GM21515 (cell line): ENCODE measurements at regions not wholly inside any gene's neighbourhood (a gene's known extent, or its start where the extent isn't known, plus 50 kb on each side); places are given as distances from the start of the nearest gene placed in this dataset.

Experiments used
- ATAC-seq: cut with Tn5 transposase; IDR thresholded peaks from one replicate; pipeline ENCODE4 v1.9.1; 2021; ENCODE audit not compliant: unreplicated experiment

DNA sequence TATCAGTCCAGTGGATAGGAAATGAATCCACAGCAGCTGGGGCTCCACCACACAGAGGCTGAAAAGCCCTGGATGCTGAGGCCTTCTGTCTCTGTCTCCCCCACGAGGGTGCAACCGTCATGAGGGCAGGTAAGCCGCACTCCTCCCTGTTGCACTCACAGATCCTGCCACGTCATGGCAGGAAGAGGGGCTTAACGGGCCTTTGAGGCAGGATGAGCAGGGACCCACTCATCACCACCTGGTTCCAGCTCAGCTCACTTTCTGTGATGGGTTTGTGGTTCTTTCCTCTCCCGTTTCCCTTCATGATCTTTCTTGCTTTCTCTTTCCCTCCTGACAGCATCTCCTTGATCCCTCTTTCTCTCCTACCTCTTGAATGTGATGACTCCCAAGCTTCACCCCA is 575.2 kb downstream of the CCDC171 start:
- ATAC-seq = no peak

DNA sequence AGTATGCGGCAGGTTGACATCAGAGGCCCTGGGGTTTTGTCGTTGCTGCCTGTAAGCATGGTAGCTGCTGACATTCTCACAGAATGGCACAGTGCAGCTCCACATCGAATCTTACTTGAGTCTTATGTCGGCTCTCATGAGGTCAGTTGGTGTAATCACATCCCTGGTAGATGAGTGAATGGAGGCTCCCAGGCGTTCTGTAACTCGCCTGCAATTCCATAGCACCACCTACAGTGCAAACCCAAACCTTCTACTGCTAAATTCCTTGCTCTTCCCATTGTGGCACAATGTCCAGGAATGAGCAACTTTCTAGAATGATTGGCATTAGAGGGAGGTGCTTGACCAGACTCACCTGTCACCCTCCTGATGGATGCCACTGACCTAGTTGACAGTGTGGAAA is 578.4 kb downstream of the CCDC171 start:
- no peak for ATAC-seq

- ATAC-seq = no peak
Observed at GRCh38 chr9:16132513-16132912, 579.7 kb downstream of the CCDC171 start.

DNA sequence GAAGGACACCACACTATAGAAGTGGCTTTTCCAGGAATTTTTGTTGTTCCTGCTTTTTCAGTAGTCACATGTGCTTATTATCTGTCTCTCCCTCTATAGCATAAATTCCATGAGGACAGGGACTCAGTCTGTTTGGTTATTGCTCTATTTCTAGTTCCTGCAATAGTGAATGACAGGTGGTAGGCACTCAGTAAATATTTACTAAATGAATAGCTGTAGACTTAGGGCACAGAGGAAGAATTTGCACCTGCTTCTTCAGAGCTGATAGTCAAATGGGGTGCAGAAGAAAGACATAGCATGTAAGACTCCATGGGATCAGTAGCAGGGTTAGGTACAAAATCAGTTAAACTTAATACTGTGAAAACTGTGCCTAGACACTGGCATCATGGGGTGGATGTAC is 580.2 kb downstream of the CCDC171 start:
- ATAC-seq = no peak

- ATAC-seq = peak; percentile 88
Observed at GRCh38 chr9:16133556-16134227, 580.8 kb downstream of the CCDC171 start.

GRCh38 chr9:16134351-16134750 is 581.5 kb downstream of the CCDC171 start:
- ATAC-seq = no peak

- ATAC-seq = no peak
Observed at GRCh38 chr9:16135968-16136367, 583.1 kb downstream of the CCDC171 start.

GRCh38 chr9:16136451-16136850 is 583.6 kb downstream of the CCDC171 start:
- no peak for ATAC-seq

- no peak for ATAC-seq
Observed at GRCh38 chr9:16136961-16137360, 584.1 kb downstream of the CCDC171 start.

- ATAC-seq = no peak
Observed at GRCh38 chr9:16138561-16139491, 586.0 kb downstream of the CCDC171 start.

DNA sequence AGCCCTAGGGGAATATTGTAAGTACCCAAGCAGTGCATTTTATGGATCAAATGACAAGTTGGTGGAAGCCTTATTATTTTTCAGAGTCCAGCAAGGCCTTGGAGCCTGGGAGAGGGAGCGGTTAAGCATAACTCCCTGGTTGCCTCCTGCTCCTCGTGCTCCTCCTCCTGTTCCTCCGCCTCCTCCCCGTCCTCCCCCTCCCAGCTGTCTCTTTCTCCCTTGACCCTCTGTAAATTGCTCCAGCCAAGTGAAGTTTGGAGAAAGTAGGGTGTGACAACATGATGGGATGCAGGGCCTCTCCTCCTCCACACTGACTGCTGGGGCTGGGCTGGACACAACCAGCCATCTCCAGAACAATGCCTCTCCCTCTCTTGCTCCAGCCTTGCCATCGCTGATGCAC is 586.9 kb downstream of the CCDC171 start:
- no peak for ATAC-seq

DNA sequence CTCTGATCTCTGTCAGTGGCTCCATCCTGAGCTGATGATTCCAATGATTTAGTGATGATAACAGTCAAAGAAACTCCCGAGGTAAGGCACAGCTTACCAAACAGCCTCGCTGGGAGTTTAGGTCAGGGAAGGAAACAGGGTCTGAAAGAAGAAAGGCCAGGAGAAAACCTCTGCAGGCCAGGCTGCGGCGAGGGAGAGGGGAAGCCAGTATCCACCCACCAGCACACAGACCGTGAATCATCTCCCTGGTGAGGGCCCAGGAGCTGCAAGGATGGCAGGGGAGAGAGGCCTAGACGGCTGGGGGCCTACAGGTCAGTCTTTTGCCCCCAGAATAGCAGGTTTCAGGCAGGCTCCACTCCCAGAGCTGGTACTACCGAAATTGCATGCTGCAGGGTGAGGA is 590.5 kb downstream of the CCDC171 start:
- no peak for ATAC-seq

- no peak for ATAC-seq
Observed at GRCh38 chr9:16143947-16144890, 591.4 kb downstream of the CCDC171 start.

GRCh38 chr9:16145196-16145950 is 592.5 kb downstream of the CCDC171 start:
- no peak for ATAC-seq

- no peak for ATAC-seq
Observed at GRCh38 chr9:16147726-16148125, 594.9 kb downstream of the CCDC171 start.

DNA sequence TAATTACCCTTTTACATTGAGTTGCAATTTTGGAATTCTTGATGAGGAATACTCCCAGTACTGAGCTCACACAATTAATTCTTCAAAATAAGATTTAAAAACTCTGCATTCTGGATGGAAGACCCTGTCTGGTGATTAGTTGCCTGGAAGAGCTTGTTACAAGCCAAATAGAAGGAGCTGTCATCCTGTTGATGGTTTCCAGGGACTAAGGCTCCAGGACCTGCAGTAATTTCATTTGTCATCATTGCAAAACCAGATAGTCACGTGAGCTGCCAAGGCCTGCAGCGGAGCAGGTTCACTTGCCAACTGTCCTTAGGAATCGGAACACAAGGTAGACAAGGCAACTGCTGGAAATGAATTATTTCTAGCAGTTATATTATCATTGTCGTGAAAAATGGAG is 597.7 kb downstream of the CCDC171 start:
- no peak for ATAC-seq

GRCh38 chr9:16150938-16151650 is 598.3 kb downstream of the CCDC171 start:
- no peak for ATAC-seq

GRCh38 chr9:16152276-16153101 is 599.6 kb downstream of the CCDC171 start:
- no peak for ATAC-seq

DNA sequence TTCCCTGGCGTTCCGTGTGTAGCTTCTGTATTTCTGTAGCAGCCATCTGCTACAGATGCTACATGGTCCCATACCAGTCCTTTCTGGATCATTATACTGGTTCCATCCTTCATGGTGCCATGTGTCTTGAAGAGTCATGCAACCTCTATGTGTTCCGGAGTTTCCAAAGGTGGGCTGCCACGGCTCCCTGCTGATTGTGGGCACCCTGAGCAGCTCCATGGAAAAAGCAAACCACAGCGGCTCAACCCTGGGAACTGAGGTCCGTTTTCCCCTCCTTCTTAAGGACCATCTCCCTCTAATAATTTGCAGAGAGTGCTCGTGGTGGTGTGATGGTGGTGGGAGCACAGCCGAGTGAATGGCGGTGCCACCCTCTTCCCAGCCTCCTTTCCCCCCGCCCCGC is 600.4 kb downstream of the CCDC171 start:
- no peak for ATAC-seq
